NOMO-1 treated with DMSO at 0.1 percent for 48 hours (cell line): ENCODE measurements at regions not wholly inside any gene's neighbourhood (a gene's known extent, or its start where the extent isn't known, plus 50 kb on each side); places are given as distances from the start of the nearest gene placed in this dataset.
A peak's percentile ranks its signal among the peaks of the same experiment; 100 is the strongest.
"Not testable (repeated sequence)": the region's sequence is repeated elsewhere in the genome, so short reads cannot be mapped to it uniquely, and the experiment has no call there.

ENCODE experiments used
- DNase-seq: peaks from one replicate; lab custom pipeline; 2025; ENCODE audit not compliant: unreplicated experiment; lab: John Stamatoyannopoulos, UW

- no peak for DNase-seq
Observed at GRCh38 chrX:109874548-109874947, 128.4 kb upstream of the TMEM164 start.

- DNase-seq, result no peak
Observed at GRCh38 chrX:109875831-109876230, 127.1 kb upstream of the TMEM164 start.

DNA sequence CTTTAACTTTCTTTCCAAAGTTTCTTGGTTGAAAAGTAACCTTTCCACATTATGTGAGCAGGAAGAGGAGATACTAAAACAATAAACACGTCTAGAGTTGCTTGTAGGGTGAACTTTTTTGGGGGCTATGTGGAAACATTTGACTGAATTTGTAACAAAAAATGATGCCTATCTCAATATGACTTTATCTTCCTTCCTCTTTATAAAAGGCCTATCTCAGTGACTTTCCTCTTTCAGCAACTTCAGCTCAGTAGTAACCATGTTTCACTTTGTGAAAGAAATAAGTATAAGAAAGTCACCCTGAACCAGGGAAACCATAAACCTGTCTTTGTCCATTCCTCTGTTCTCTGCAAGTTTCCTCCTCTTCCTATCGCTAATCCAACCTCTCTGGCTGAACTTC lies 124.7 kb upstream of the TMEM164 start:
- DNase-seq, result peak; percentile 62

- DNase-seq, result no peak
Observed at GRCh38 chrX:109879991-109880390, 122.9 kb upstream of the TMEM164 start.

DNA sequence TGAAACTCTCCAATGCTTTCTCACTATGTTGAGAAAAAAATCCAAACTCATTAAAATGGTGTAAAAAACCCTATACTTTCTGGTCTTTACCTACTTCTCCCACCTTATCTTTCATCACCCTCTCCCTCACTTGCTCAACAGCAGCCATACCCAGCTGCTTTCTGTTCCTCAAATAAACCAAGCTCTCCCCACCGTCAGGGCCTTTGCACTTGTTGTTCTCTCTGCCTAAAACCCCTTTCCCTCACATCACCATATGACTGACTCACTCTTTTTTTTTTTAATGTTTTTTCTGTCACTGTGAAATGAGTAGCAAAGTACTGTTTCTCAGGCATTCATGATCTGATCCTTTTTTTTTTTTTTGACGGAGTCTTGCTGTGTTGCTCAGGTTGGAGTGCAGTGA lies 122.3 kb upstream of the TMEM164 start:
- peak; percentile 92 for DNase-seq

- peak; percentile 44 for DNase-seq
Observed at GRCh38 chrX:109886122-109886761, 116.7 kb upstream of the TMEM164 start.

- DNase-seq, result peak; percentile 96
Observed at GRCh38 chrX:109889289-109890006, 113.5 kb upstream of the TMEM164 start.

GRCh38 chrX:109890300-109890699 lies 112.6 kb upstream of the TMEM164 start:
- DNase-seq, result no peak

DNA sequence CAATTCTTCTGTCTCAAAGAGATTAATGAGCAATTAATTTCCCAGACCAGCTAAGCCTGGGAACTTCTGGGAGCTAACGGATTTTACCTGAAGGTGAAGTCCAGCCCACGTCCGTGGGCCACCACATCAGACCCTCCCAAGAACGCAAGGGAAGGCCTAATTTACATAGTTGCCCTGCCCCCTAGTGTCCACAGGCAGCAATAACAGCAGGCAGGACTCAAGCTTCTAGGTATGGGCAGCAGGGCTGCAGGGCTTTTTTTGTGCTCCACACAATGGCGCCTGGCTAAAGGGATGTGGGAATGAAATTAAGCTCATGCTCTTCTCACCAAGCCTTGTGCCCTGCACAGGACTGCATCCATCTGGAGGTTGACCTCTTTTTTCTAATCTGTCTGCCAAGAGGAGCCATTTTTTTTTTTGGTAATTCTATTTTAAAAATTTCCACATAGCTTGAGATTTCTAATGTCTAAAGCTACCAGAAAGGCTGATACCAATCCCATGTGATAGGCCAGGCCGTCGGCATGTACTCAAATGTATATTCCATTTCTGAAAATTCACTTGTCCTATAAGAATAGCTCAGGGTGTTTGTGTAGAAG lies 111.9 kb upstream of the TMEM164 start:
- DNase-seq, result peak; percentile 63

GRCh38 chrX:109896024-109896423 lies 106.9 kb upstream of the TMEM164 start:
- not testable (repeated sequence) for DNase-seq

DNA sequence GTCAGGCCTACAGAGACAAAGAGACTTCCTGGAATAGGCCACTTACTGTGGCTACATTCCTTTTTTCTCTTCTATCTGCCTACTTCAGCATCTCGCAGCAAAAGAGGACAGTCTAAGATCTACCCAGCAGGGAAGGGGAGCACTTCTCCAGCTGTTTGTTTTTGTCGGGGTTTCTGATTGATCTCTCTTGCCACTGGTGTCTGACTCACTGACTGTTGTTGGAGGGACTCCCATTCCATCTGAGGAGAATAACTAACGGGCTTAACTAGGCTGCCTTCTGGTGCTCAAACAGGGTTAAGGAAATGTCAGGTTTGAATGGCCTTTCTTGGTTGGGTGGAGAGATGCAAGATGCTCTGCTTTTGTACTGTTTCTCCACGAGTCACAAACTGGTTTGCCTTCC lies 100.2 kb upstream of the TMEM164 start:
- no peak for DNase-seq

- no peak for DNase-seq
Observed at GRCh38 chrX:109911046-109911445, 91.9 kb upstream of the TMEM164 start.

- DNase-seq, result not testable (repeated sequence)
Observed at GRCh38 chrX:109912993-109913392, 89.9 kb upstream of the TMEM164 start.

GRCh38 chrX:109914114-109914849 lies 88.6 kb upstream of the TMEM164 start:
- DNase-seq, result no peak

- no peak for DNase-seq
Observed at GRCh38 chrX:109918753-109919152, 84.2 kb upstream of the TMEM164 start.

- DNase-seq, result no peak
Observed at GRCh38 chrX:109920325-109920724, 82.6 kb upstream of the TMEM164 start.

DNA sequence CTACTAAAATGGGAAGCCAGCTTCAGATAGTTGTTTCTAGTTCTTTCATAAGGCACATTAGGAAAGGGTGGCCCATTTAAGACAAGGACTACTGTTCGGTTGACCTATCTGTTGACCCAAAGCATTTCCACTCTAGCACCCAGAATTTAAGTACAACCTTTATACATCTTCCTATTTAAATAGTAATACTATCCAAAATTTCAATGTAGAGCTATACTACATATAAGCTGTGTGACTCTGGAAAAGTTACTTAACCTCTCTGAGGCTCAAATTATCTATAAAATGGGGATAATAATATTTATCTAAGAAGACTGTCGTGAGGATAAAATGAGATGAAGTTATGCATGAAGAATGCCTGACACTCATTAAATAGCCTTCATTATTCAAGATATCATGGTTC lies 82.0 kb upstream of the TMEM164 start:
- no peak for DNase-seq

GRCh38 chrX:109922190-109922589 lies 80.7 kb upstream of the TMEM164 start:
- DNase-seq, result no peak

DNA sequence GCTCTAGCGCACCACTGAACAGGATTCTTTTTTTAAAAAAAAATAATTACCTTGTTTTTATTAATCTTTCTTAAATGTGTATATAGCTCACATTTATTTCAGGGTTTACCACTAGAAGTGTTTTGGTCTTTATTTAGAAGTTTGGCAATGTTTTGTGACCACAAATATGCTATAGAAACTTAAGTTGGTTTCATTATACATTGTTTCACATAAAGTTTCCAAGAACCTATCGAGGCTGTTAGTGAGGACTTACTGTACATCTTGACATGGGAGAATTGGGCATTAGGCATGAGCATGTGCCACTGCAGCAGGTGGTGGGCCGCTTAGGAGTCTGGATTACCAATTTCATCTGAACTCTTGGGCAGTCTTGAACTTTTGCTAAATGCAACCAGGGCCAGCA lies 77.9 kb upstream of the TMEM164 start:
- not testable (repeated sequence) for DNase-seq

DNA sequence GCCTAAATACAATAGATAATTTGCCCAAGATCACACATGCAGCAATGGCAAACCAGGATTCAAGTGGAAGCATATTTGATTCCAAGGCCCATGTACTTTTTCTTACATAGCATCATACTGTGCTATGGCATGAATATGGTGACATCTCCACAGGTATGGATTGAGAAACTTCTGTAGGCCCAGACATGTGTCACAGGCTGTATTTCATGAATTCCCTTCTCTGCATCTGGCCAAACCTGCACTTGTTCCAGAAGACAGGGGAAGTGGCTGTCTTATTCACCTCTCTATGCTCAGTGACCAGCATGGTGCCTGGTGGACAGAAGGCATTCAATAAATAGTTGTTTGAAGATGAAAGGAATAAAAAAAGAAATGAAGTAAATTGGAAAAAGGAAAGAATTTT lies 77.3 kb upstream of the TMEM164 start:
- DNase-seq, result no peak

- no peak for DNase-seq
Observed at GRCh38 chrX:109926118-109926517, 76.8 kb upstream of the TMEM164 start.
